A673 (cell line): ENCODE measurements at regions not wholly inside any gene's neighbourhood (a gene's known extent, or its start where the extent isn't known, plus 50 kb on each side); places are given as distances from the start of the nearest gene placed in this dataset.

Experiments used
- BruUV-seq: library from RNA; stranded (reverse); fragments of 400-500 nt; replicated peaks from 2 replicates; lab custom pipeline; 2021; lab: Mats Ljungman, UMichigan
- CTCF ChIA-PET: fragments of 300-600 bp; sonication (Branson Sonifier 250); formaldehyde crosslinking; loops from one replicate; lab custom pipeline; 2022; ENCODE audit warnings: antibody characterized with exemption; lab: Charles Lee
- POLR2A ChIA-PET: fragments of 300-600 bp; sonication (Branson Sonifier 250); formaldehyde crosslinking; loops from one replicate; lab custom pipeline; 2022; ENCODE audit warnings: antibody characterized with exemption; ENCODE audit not compliant: low non-redundant PET; lab: Charles Lee
- DNase-seq: peaks from one replicate; pipeline ENCODE4 v3.0.0-alpha.2; 2015; ENCODE audit warnings: low spot score
- H3K27ac ChIP-seq: fragments of 200-600 bp; sonication (generic); 2 replicates; pipeline ENCODE4 v1.5.1; 2016; ENCODE audit warnings: mixed run types, low read depth, mild to moderate bottlenecking, mixed read lengths, antibody characterized with exemption, low read length; ENCODE audit not compliant: poor library complexity, severe bottlenecking
- H3K27me3 ChIP-seq: fragments of 200-600 bp; sonication (generic); replicated peaks from 2 replicates; pipeline ENCODE4 v1.6.1; 2017; ENCODE audit warnings: mixed run types, low read depth, mild to moderate bottlenecking, mixed read lengths, antibody characterized with exemption, low read length; ENCODE audit not compliant: insufficient read depth, poor library complexity
- H3K36me3 ChIP-seq: fragments of 200-600 bp; sonication (generic); 2 replicates; pipeline ENCODE4 v1.6.1; 2016; ENCODE audit warnings: mixed run types, mild to moderate bottlenecking, mixed read lengths, antibody characterized with exemption, low read length; ENCODE audit not compliant: insufficient read depth, poor library complexity, severe bottlenecking
- H3K4me1 ChIP-seq: fragments of 200-600 bp; sonication (generic); 2 replicates; pipeline ENCODE4 v1.6.1; 2017; ENCODE audit warnings: mixed run types, mild to moderate bottlenecking, mixed read lengths, antibody characterized with exemption, low read length; ENCODE audit not compliant: insufficient read depth, poor library complexity, severe bottlenecking
- H3K4me3 ChIP-seq: fragments of 200-600 bp; sonication (generic); 2 replicates; pipeline ENCODE4 v1.5.1; 2016; ENCODE audit warnings: low read depth, mixed run types, mild to moderate bottlenecking, mixed read lengths, low read length; ENCODE audit not compliant: poor library complexity, severe bottlenecking
- H3K9me3 ChIP-seq: fragments of 200-600 bp; sonication (generic); 2 replicates; pipeline ENCODE4 v1.6.1; 2016; ENCODE audit warnings: mixed run types, low read depth, mild to moderate bottlenecking, mixed read lengths, antibody characterized with exemption, low read length; ENCODE audit not compliant: poor library complexity, severe bottlenecking
- EZH2 ChIP-seq: fragments of 200-600 bp; sonication (generic); IDR thresholded peaks from 2 replicates; pipeline ENCODE4 v1.6.1; 2017; ENCODE audit warnings: borderline replicate concordance, low read depth, mild to moderate bottlenecking, mixed read lengths, antibody characterized with exemption, low read length; ENCODE audit not compliant: poor library complexity, severe bottlenecking
- intact Hi-C: fragments of 100-400 bp; cut with micrococcal nuclease; formaldehyde crosslinking; loops from one replicate; pipeline ENCODE4 v1.10.0; 2022; ENCODE audit not compliant: unreplicated experiment
- TF ChIP-seq, protein P1 (sequence below): fragments of 300-800, 200-600 bp; sonication (generic); conservative IDR thresholded peaks from 2 replicates; pipeline ENCODE4 v1.5.1; 2017; ENCODE audit warnings: low read depth, mild to moderate bottlenecking, antibody characterized with exemption, low read length, moderate library complexity, mixed read lengths

- CTCF ChIA-PET, result interaction anchor here (0.9 kb wide), 1 partner anchor 156 kb away, joined by 3 read pairs; no protein-coding TSS in a partner anchor
Observed at GRCh38 chr11:13119941-13120520, 110.9 kb downstream of the RASSF10 start.

DNA sequence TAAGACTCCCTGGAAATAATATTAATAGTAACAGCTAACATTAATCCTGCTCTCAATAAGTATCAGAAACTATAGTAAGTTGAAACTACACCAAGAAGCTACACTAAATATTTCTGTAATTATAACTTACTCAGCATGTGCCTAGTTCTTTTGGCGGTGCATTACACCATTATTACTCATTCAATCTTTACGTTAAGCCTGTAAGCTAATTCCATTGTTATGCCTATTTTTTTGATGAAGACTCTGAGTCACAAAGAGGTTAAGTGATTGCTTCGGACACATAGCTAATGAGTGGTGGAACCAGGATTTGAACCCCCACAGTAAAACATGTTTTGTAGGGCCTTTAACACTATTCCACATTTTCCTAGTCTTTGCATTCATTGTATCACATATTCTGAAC lies 111.6 kb downstream of the RASSF10 start:
- POLR2A ChIA-PET, result no interaction called here
- Histone ChIP-seq H3K4me1 (no peaks in the 10 kb centered on the region), H3K27ac (no peak overlapping the region), H3K4me3 (no peak overlapping the region), H3K9me3 (no peaks in the 10 kb centered on the region), H3K27me3 (peaks cover 18% of the 10 kb centered on the region), H3K36me3 (no peaks in the 10 kb centered on the region)
- intact Hi-C loops, result no loop called here
- CTCF ChIA-PET, result interaction anchor here (0.9 kb wide), 1 partner anchor 157 kb away, joined by 3 read pairs; no protein-coding TSS in a partner anchor
- TF ChIP-seq, protein P1, sequence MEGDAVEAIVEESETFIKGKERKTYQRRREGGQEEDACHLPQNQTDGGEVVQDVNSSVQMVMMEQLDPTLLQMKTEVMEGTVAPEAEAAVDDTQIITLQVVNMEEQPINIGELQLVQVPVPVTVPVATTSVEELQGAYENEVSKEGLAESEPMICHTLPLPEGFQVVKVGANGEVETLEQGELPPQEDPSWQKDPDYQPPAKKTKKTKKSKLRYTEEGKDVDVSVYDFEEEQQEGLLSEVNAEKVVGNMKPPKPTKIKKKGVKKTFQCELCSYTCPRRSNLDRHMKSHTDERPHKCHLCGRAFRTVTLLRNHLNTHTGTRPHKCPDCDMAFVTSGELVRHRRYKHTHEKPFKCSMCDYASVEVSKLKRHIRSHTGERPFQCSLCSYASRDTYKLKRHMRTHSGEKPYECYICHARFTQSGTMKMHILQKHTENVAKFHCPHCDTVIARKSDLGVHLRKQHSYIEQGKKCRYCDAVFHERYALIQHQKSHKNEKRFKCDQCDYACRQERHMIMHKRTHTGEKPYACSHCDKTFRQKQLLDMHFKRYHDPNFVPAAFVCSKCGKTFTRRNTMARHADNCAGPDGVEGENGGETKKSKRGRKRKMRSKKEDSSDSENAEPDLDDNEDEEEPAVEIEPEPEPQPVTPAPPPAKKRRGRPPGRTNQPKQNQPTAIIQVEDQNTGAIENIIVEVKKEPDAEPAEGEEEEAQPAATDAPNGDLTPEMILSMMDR, result no peak
- TF ChIP-seq EZH2, result no peak
- BruUV-seq, result no TSS peak
- peak; percentile 3 for DNase-seq

More at GRCh38 chr11:13119941-13120520, 110.9 kb downstream of the RASSF10 start:
- Histone ChIP-seq H3K27ac (no peak overlapping the region), H3K4me1 (no peaks in the 10 kb centered on the region), H3K36me3 (no peaks in the 10 kb centered on the region), H3K4me3 (no peak overlapping the region), H3K27me3 (peaks cover 12% of the 10 kb centered on the region), H3K9me3 (no peaks in the 10 kb centered on the region)
- POLR2A ChIA-PET, result no interaction called here
- intact Hi-C loops, result no loop called here
- TF ChIP-seq EZH2, result no peak
- TF ChIP-seq, protein P1, result no peak
- DNase-seq, result no peak
- BruUV-seq, result no TSS peak

GRCh38 chr11:13126430-13126829 lies 117.3 kb downstream of the RASSF10 start:
- Histone ChIP-seq H3K27me3 (peaks cover 20% of the 10 kb centered on the region), H3K4me1 (no peaks in the 10 kb centered on the region), H3K36me3 (no peaks in the 10 kb centered on the region), H3K9me3 (no peaks in the 10 kb centered on the region), H3K27ac (no peak overlapping the region), H3K4me3 (no peak overlapping the region)
- no peak for TF ChIP-seq EZH2
- TF ChIP-seq, protein P1, result no peak
- POLR2A ChIA-PET, result no interaction called here
- CTCF ChIA-PET, result no interaction called here
- intact Hi-C loops, result no loop called here
- no TSS peak for BruUV-seq
- no peak for DNase-seq
